GM12891 (cell line): ENCODE measurements at regions not wholly inside any gene's neighbourhood (a gene's known extent, or its start where the extent isn't known, plus 50 kb on each side); places are given as distances from the start of the nearest gene placed in this dataset.

Experiments
- PAX5 ChIP-seq: IDR thresholded peaks from 2 replicates; pipeline ENCODE4 v1.6.1; 2011; ENCODE audit warnings: low read length, moderate library complexity, mild to moderate bottlenecking; ENCODE audit not compliant: insufficient read depth, severe bottlenecking
- POLR2A ChIP-seq: IDR thresholded peaks from 2 replicates; pipeline ENCODE4 v1.6.1; 2011; ENCODE audit warnings: low read depth, low read length, control low read depth
- POLR2AphosphoS5 ChIP-seq: IDR thresholded peaks from 2 replicates; pipeline ENCODE4 v1.6.1; 2011; ENCODE audit warnings: low read depth, low read length, control low read depth
- SPI1 ChIP-seq: IDR thresholded peaks from 2 replicates; pipeline ENCODE4 v1.6.1; 2011; ENCODE audit warnings: low read depth, low read length, control low read depth
- TAF1 ChIP-seq: IDR thresholded peaks from 2 replicates; pipeline ENCODE4 v1.6.1; 2011; ENCODE audit warnings: low read depth, low read length, control low read depth

DNA sequence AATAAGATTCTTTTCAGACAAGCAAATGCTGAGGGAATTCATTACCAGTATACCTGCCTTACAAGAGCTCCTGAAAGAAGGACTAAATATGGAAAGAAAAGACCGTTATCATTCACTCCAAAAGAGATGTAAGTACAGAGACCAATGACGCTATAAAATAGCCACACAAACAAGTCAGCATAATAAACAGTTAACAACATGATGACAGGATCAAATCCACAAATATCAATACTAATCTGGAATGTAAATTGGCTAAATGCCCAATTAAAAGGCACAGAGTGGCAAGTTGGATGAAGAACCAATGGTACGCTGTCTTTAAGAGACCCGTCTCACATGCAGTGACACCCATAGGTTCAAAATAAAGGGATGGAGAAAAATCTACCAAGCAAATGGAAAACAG lies 349.6 kb upstream of the MPDZ start:
- TF ChIP-seq POLR2A (no peak), POLR2AphosphoS5 (no peak), TAF1 (no peak), SPI1 (no peak), PAX5 (no peak)
